HG03342 (cell line): ENCODE measurements at regions not wholly inside any gene's neighbourhood (a gene's known extent, or its start where the extent isn't known, plus 50 kb on each side); places are given as distances from the start of the nearest gene placed in this dataset.

ENCODE experiments used
- ATAC-seq: cut with Tn5 transposase; IDR thresholded peaks from one replicate; pipeline ENCODE4 v1.9.1; 2021; ENCODE audit warnings: mild to moderate bottlenecking, moderate library complexity; ENCODE audit not compliant: unreplicated experiment

DNA sequence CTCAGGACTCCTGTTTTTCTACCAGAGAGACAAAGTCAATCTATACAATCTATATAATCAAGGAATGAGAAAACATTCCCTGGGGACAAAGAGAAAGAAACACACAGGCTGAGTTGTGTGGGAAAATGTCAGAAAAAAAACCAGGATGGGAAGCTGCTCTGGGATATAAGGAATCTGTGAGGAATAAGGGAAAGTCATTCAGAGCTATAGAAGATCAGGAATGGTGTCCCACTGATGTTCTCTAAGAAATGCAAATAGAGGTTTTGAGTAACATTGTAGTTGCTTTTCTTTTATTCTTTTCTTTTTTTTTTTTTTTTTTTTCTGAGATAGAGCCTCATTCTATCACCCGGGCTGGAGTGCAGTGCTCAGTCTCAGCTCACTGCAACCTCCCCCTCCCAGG, 605.9 kb upstream of the KLF4 start:
- no peak for ATAC-seq

DNA sequence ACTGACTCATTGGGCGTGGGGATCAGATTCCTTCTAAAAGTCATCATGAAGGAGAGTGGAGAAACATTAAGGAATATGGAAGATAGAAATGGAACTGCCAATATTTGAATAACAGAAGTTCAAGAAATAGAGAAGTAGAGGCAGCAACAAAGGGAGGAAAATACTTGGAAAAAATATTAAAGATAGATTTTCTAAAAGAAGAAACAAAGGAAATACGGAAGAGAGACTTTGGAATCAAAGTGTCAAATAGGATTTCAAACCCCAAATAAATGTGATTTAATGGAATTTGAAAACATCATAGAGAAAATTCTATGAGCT, 605.1 kb upstream of the KLF4 start:
- ATAC-seq: no peak

- no peak for ATAC-seq
Observed at GRCh38 chr9:108093773-108094675, 604.5 kb upstream of the KLF4 start.

DNA sequence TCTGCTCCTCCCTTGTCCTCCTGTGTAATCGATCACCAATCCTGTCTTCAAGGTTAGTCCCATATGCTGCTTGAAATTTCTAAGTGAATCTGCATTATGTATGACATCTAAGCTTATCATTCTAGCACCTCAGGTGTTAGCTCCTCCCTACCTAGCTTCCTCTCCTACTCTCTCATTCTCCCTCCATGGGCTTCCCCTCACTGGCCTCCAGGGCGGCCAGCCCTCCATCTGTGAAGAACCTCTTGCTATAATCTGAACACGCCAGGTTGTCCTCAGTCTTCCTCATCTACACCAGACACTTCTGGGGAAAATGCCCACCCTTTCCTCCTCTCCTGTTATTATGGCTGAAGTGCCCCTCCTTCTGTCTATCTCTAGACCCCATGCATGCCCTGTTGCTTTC, 599.3 kb upstream of the KLF4 start:
- ATAC-seq: no peak

DNA sequence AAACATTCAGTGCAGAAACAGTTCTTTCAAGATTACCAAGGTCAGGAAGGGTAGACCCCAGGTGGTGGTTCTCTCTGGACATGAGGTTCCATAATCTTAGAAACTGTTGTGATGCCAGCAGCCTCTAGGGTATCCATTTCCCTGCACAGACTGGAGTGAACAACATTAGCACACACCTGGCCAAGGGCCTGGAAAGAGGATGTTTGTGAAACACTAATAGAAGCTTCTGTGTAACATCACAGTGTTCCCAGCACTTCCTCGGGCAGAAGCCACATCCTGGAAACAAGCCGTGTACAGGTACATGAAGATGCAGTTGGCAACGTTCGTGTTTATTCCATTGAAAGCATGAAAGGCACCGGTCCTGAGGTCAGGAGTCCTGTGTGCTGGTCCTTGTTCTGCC, 598.2 kb upstream of the KLF4 start:
- no peak for ATAC-seq

GRCh38 chr9:108086624-108087023, 597.1 kb upstream of the KLF4 start:
- no peak for ATAC-seq

DNA sequence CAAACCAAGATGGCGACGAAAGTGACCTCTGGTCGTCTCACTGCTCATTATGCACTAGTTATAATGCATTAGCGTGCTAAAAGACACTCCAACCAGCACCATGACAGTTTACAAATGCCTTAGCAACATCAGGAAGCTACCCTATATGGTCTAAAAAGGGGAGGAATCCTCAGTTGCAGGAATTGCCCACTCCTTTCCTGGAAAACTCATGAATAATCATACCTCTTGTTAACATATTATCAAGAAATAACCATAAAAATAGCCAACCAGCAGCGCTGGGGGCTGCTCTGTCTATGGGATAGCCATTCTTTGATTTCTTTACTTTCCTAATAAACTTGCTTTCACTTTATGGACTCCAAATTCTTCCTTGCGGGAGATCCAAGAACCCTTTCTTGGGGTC, 595.7 kb upstream of the KLF4 start:
- no peak for ATAC-seq

GRCh38 chr9:108083796-108084352, 594.3 kb upstream of the KLF4 start:
- no peak for ATAC-seq

GRCh38 chr9:108083160-108083750, 593.7 kb upstream of the KLF4 start:
- ATAC-seq: no peak

GRCh38 chr9:108081112-108081511, 591.5 kb upstream of the KLF4 start:
- ATAC-seq: no peak

DNA sequence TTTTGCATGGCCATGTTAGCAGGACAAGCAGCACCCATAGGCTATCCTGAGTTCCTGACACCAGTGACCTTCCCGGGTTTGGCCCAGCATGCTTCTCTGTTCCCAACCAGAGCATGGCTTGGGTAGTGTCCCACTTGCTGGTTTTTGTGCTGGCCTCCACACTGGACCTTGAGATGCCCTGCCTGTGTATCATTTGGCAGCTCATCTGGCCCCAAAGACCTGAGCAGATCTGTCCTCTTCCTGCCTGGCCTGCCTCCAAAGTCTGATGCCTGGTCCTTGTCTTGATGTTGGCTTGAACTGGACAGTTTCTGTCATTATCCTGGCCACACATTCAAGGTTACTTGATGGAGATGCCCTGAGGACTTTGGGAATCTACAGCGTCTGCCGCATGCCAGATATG, 590.7 kb upstream of the KLF4 start:
- ATAC-seq: no peak

- ATAC-seq: no peak
Observed at GRCh38 chr9:108078811-108079210, 589.2 kb upstream of the KLF4 start.

DNA sequence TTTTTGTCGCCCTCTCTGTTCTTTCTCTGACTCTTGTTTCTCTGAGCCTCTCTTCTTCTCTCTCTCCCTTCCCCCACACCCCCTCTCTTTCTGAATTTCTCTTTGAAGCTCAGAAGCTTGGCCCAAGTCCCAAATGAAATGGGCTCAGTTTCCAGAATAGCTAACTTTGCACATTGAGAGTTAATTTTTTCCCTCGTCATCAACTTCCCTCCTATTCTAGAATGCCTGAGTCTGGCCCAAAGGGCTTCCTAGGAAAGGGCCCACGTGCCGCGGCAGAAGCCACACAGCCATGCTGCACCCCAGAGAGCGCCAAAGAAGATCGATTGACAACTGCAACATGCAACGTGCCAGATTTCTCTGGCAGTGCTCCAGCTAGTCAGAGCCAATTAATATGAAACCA, 588.8 kb upstream of the KLF4 start:
- no peak for ATAC-seq

DNA sequence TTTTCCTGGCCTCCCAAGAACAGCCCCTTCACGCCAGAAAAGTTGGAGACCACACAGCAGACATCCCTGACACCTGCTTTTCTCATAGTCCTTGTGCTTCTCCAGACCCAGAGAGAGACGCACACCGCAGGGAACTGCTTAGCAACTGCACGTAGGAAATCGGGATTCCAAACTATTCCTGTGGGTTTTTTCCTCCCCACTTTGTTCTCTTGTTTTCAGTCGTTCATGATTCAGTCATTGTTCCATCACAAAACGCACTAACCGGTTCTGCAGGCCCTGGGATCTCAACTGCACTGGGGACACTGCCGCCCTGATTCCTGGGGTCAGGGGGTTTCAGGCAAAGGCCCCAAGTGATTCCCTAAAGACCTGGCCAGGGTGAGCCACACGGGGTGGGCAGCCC, 588.0 kb upstream of the KLF4 start:
- ATAC-seq: no peak

DNA sequence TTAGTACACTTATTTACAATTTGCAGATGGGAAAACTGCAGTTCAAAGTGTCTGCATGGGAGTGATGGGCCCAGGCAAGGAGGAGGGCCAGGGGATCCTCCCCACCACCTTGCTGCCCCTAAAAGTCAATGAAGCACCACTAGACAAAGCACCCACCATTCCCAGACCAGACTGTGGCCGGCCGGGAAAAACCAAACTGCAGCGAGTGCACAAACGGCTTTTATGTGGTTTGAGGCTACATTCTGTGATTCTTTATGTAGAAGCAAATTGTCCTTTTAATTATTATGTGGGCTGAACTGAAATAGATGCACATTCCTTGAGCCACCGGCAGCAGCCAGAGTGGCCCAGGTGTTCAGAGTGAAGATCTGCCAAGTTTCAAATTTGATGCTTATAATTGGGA, 585.3 kb upstream of the KLF4 start:
- no peak for ATAC-seq

DNA sequence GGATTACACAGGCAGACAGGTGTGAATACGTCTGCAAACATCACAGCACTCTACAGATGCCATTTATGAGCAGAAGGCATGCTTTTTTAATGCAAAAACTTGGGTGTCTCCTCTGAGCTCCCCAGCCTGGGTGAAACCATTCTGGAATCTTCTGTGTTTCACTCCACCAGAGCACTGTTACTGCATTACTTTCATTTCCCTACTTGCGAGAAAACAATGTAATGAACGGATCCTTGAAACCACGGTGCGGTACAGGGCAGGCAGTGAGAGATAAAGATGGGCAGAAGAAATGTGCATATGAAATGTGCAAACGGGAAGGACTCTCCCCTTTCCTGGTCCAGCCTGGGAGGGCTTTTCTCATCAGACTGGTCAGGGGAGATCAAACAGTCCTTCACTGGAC, 584.3 kb upstream of the KLF4 start:
- ATAC-seq: no peak

DNA sequence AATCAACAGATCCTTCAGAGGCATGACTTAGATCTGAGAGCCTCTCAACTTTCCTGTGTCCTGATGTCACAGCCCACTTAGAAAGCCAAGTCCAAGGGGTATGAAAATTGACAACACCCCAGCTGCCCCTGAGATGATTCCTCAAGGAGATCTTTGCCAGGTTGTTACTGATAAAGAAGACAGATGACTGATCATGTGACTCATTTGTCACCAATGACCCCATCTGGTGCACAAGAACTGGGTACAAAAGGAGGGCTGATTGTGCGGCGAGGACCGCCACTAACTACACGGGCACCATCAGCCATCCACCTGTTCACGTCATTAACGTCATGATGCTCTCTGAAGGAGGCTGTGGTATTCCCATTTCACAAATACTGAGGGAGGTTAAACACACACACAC, 583.2 kb upstream of the KLF4 start:
- ATAC-seq: no peak

DNA sequence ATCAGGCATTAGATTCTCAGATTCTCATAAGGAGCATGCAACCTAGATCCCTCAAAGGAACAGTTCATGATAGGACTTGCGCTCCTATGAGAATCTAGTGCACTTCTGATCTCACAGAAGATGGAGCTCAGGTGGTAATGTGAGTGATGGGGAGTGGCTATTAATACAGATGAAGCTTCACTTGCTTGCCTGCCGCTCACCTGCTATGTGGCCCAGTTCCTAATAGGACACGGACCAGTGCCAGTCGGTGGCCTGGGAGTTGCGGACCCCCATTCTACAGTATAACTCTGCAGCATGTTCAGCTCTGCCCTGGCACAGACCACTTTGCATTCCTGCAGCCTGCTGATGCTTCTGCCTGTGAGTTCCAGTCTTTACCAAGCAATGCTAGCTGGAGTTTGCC, 581.3 kb upstream of the KLF4 start:
- no peak for ATAC-seq

- no peak for ATAC-seq
Observed at GRCh38 chr9:108069991-108070390, 580.4 kb upstream of the KLF4 start.

GRCh38 chr9:108062680-108063079, 573.1 kb upstream of the KLF4 start:
- no peak for ATAC-seq

GRCh38 chr9:108060175-108060574, 570.6 kb upstream of the KLF4 start:
- ATAC-seq: no peak

- no peak for ATAC-seq
Observed at GRCh38 chr9:108058135-108058814, 568.7 kb upstream of the KLF4 start.
